DND-41 (cell line): ENCODE measurements at regions not wholly inside any gene's neighbourhood (a gene's known extent, or its start where the extent isn't known, plus 50 kb on each side); places are given as distances from the start of the nearest gene placed in this dataset.

ENCODE experiments used
- EZH2 ChIP-seq: IDR thresholded peaks from 3 replicates; pipeline ENCODE4 v1.6.1; 2012; ENCODE audit warnings: borderline replicate concordance, low read depth, mild to moderate bottlenecking, moderate library complexity, low read length, inconsistent platforms; ENCODE audit not compliant: severe bottlenecking
- TF ChIP-seq, protein P1 (sequence below): IDR thresholded peaks from 2 replicates; pipeline ENCODE4 v1.5.1; 2012; ENCODE audit warnings: borderline replicate concordance, low read length, moderate library complexity, mild to moderate bottlenecking; ENCODE audit not compliant: poor library complexity, severe bottlenecking; ENCODE audit errors: extremely low read depth

DNA sequence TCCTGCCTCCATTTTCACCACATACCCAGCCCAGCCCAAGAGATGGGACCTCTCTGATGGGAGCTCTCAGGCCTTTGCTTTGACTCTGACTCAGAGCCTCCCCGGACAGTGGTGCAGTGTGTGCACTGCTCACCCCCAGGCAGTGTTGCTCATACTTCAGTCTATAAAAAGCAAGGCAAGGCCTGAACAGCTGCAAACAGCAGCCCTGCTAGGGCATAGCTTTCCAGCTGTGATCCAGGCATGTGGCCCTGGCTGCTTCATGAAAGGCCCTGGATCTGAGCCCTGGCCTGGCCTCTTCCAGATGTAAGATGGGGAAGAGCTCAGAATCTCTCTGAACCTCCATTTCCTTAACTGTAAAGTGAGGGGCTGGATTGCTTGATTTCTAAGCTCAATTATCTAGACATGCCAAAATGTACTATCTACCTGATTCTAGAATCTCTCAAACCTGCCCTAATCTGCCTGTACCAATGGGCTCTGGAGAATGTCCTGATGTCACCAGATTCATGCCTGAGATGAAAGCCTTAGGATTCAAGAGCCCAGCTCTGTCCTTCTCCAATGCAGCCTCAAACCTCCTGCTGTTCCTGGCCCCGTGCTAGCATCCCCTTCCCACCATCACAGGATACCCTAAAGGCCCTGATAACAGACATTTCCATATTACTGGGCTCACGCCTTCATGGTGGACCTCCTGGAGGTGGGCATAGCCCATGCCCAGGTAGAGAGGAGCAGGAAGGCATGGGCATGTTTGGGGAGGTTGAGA, 206.9 kb downstream of the ARL4C start:
- TF ChIP-seq, protein P1, sequence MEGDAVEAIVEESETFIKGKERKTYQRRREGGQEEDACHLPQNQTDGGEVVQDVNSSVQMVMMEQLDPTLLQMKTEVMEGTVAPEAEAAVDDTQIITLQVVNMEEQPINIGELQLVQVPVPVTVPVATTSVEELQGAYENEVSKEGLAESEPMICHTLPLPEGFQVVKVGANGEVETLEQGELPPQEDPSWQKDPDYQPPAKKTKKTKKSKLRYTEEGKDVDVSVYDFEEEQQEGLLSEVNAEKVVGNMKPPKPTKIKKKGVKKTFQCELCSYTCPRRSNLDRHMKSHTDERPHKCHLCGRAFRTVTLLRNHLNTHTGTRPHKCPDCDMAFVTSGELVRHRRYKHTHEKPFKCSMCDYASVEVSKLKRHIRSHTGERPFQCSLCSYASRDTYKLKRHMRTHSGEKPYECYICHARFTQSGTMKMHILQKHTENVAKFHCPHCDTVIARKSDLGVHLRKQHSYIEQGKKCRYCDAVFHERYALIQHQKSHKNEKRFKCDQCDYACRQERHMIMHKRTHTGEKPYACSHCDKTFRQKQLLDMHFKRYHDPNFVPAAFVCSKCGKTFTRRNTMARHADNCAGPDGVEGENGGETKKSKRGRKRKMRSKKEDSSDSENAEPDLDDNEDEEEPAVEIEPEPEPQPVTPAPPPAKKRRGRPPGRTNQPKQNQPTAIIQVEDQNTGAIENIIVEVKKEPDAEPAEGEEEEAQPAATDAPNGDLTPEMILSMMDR = no peak
- TF ChIP-seq EZH2 = no peak
